SU-DHL-6 (cell line): ENCODE measurements at regions not wholly inside any gene's neighbourhood (a gene's known extent, or its start where the extent isn't known, plus 50 kb on each side); places are given as distances from the start of the nearest gene placed in this dataset.

ENCODE experiments used
- H2AFZ ChIP-seq: fragments of 200-600 bp; sonication (generic); 2 replicates; pipeline ENCODE4 v1.6.1; 2014; ENCODE audit warnings: low read depth, mild to moderate bottlenecking, moderate library complexity, mixed read lengths, antibody characterized with exemption, low read length; ENCODE audit not compliant: severe bottlenecking
- H3F3A ChIP-seq: fragments of 200-600 bp; shearing (Covaris generic); 2 replicates; pipeline ENCODE4 v1.6.0; 2016; ENCODE audit warnings: antibody characterized with exemption, mild to moderate bottlenecking; ENCODE audit not compliant: insufficient read depth
- H3K27ac ChIP-seq: fragments of 200-600 bp; sonication (generic); 2 replicates; pipeline ENCODE4 v1.5.1; 2016; ENCODE audit warnings: low read depth, mild to moderate bottlenecking, low read length, moderate library complexity, mixed read lengths
- H3K27me3 ChIP-seq: fragments of 200-600 bp; sonication (generic), shearing (Covaris generic); 2 replicates; pipeline ENCODE4 v1.6.0; 2014; ENCODE audit warnings: mild to moderate bottlenecking, low read length
- H3K36me3 ChIP-seq: fragments of 200-600 bp; sonication (generic); 2 replicates; pipeline ENCODE4 v1.6.1; 2014; ENCODE audit warnings: mild to moderate bottlenecking, low read length, mixed read lengths
- H3K4me2 ChIP-seq: fragments of 300-600, 200-600 bp; shearing (Covaris generic), sonication (generic); 2 replicates; pipeline ENCODE4 v1.6.0; 2014; ENCODE audit warnings: low read length, low read depth, mild to moderate bottlenecking; ENCODE audit not compliant: poor library complexity, severe bottlenecking
- H3K4me3 ChIP-seq: fragments of 200-600 bp; sonication (generic); 2 replicates; pipeline ENCODE4 v1.5.1; 2014; ENCODE audit warnings: antibody characterized with exemption, low read length, mild to moderate bottlenecking, mixed read lengths; ENCODE audit not compliant: insufficient read depth, poor library complexity, severe bottlenecking
- H3K79me2 ChIP-seq: fragments of 200-600 bp; sonication (generic); 2 replicates; pipeline ENCODE4 v1.6.1; 2014; ENCODE audit warnings: mild to moderate bottlenecking, low read length, moderate library complexity; ENCODE audit not compliant: insufficient read depth
- H3K9ac ChIP-seq: fragments of 200-600 bp; sonication (generic); 2 replicates; pipeline ENCODE4 v1.7.0; 2014; ENCODE audit warnings: mild to moderate bottlenecking, low read length
- H3K9me2 ChIP-seq: fragments of 200-600 bp; sonication (generic); replicated peaks from 2 replicates; pipeline ENCODE4 v1.6.1; 2014; ENCODE audit warnings: low read length; ENCODE audit not compliant: insufficient read depth
- H3K9me3 ChIP-seq: fragments of 200-600 bp; sonication (generic); 2 replicates; pipeline ENCODE4 v1.6.1; 2014; ENCODE audit warnings: low read length, mixed read lengths; ENCODE audit not compliant: insufficient read depth
- H4K20me1 ChIP-seq: fragments of 200-600 bp; sonication (generic); 2 replicates; pipeline ENCODE4 v1.6.1; 2014; ENCODE audit warnings: low read depth, mild to moderate bottlenecking, antibody characterized with exemption, low read length, moderate library complexity, mixed read lengths
- CTCF ChIP-seq: fragments of 200-600 bp; sonication (generic); IDR thresholded peaks from one replicate; pipeline ENCODE4 v1.5.1; 2017; ENCODE audit warnings: antibody characterized with exemption, mild to moderate bottlenecking, low read length, moderate library complexity; ENCODE audit not compliant: insufficient read depth, poor library complexity, severe bottlenecking
- EZH2phosphoT487 ChIP-seq: fragments of 200-600 bp; sonication (generic), shearing (Covaris generic); conservative IDR thresholded peaks from 2 replicates; pipeline ENCODE4 v1.6.1; 2018; ENCODE audit warnings: mild to moderate bottlenecking, antibody characterized with exemption, low read length, moderate library complexity, mixed read lengths

GRCh38 chr4:75118739-75119138 lies 185.8 kb downstream of the PARM1 start:
- H3K4me2 ChIP-seq: no peak overlapping the region
- H3K4me3 ChIP-seq: no peak overlapping the region
- no peak overlapping the region for H3K27ac ChIP-seq
- H3F3A ChIP-seq: no peaks in the 10 kb centered on the region
- no peaks in the 10 kb centered on the region for H4K20me1 ChIP-seq
- no peaks in the 10 kb centered on the region for H3K9me3 ChIP-seq
- no peak overlapping the region for H2AFZ ChIP-seq
- no peaks in the 10 kb centered on the region for H3K79me2 ChIP-seq
- no peaks in the 10 kb centered on the region for H3K36me3 ChIP-seq
- TF ChIP-seq EZH2phosphoT487: no peak
- no peak for TF ChIP-seq CTCF
- no peak overlapping the region for H3K9ac ChIP-seq
- no peaks in the 10 kb centered on the region for H3K27me3 ChIP-seq
- no peaks in the 10 kb centered on the region for H3K9me2 ChIP-seq

GRCh38 chr4:75110061-75110460 lies 177.1 kb downstream of the PARM1 start:
- no peaks in the 10 kb centered on the region for H4K20me1 ChIP-seq
- no peak overlapping the region for H3K4me3 ChIP-seq
- H3F3A ChIP-seq: no peaks in the 10 kb centered on the region
- H3K9me2 ChIP-seq: no peaks in the 10 kb centered on the region
- no peak overlapping the region for H3K4me2 ChIP-seq
- no peaks in the 10 kb centered on the region for H3K9me3 ChIP-seq
- H3K36me3 ChIP-seq: no peaks in the 10 kb centered on the region
- no peaks in the 10 kb centered on the region for H3K27me3 ChIP-seq
- H2AFZ ChIP-seq: no peak overlapping the region
- TF ChIP-seq CTCF: no peak
- no peak for TF ChIP-seq EZH2phosphoT487
- H3K27ac ChIP-seq: no peak overlapping the region
- H3K79me2 ChIP-seq: no peaks in the 10 kb centered on the region
- no peak overlapping the region for H3K9ac ChIP-seq

- no peaks in the 10 kb centered on the region for H3K27me3 ChIP-seq
- no peaks in the 10 kb centered on the region for H3K9me2 ChIP-seq
- H3K36me3 ChIP-seq: no peaks in the 10 kb centered on the region
- H4K20me1 ChIP-seq: no peaks in the 10 kb centered on the region
- H3K9ac ChIP-seq: no peak overlapping the region
- H3K9me3 ChIP-seq: no peaks in the 10 kb centered on the region
- H3K4me2 ChIP-seq: no peak overlapping the region
- no peak overlapping the region for H3K4me3 ChIP-seq
- H3K27ac ChIP-seq: no peak overlapping the region
- H3K79me2 ChIP-seq: no peaks in the 10 kb centered on the region
- H3F3A ChIP-seq: no peaks in the 10 kb centered on the region
- TF ChIP-seq CTCF (no peak), EZH2phosphoT487 (no peak)
- no peak overlapping the region for H2AFZ ChIP-seq
Measured at GRCh38 chr4:75107755-75108612, 175.1 kb downstream of the PARM1 start.
